GM23248 (cell line): ENCODE measurements at regions not wholly inside any gene's neighbourhood (a gene's known extent, or its start where the extent isn't known, plus 50 kb on each side); places are given as distances from the start of the nearest gene placed in this dataset.

ENCODE experiments used
- DNase-seq: peaks from one replicate; pipeline ENCODE4 v3.0.0-alpha.2; 2015
- H2AFZ ChIP-seq: fragments of 200-600 bp; sonication (generic); 2 replicates; pipeline ENCODE4 v1.6.1; 2016; ENCODE audit warnings: antibody characterized with exemption
- H3F3A ChIP-seq: fragments of 200-600 bp; sonication (generic); 2 replicates; pipeline ENCODE4 v1.6.1; 2016; ENCODE audit warnings: mild to moderate bottlenecking, antibody characterized with exemption, mixed run types; ENCODE audit not compliant: insufficient read depth
- H3K27ac ChIP-seq: fragments of 200-600 bp; sonication (generic); 2 replicates; pipeline ENCODE4 v1.5.1; 2016; ENCODE audit warnings: mild to moderate bottlenecking
- H3K27me3 ChIP-seq: fragments of 200-600 bp; sonication (generic); replicated peaks from 2 replicates; pipeline ENCODE4 v1.6.1; 2016; ENCODE audit warnings: mild to moderate bottlenecking; ENCODE audit not compliant: insufficient read depth
- H3K36me3 ChIP-seq: fragments of 200-600 bp; sonication (generic); 2 replicates; pipeline ENCODE4 v1.6.1; 2016; ENCODE audit warnings: low read depth, mild to moderate bottlenecking
- H3K4me1 ChIP-seq: fragments of 200-600 bp; sonication (generic); 2 replicates; pipeline ENCODE4 v1.6.1; 2016; ENCODE audit warnings: mild to moderate bottlenecking; ENCODE audit not compliant: insufficient read depth
- H3K4me2 ChIP-seq: fragments of 200-600 bp; sonication (generic); one replicate; pipeline ENCODE4 v1.6.1; 2016; ENCODE audit warnings: mild to moderate bottlenecking; ENCODE audit not compliant: unreplicated experiment
- H3K4me3 ChIP-seq: fragments of 200-600 bp; sonication (generic); 2 replicates; pipeline ENCODE4 v1.5.1; 2016; ENCODE audit warnings: mild to moderate bottlenecking
- H3K79me2 ChIP-seq: fragments of 200-600 bp; sonication (generic); 2 replicates; pipeline ENCODE4 v1.6.1; 2016; ENCODE audit warnings: mild to moderate bottlenecking; ENCODE audit not compliant: insufficient read depth
- H3K9ac ChIP-seq: fragments of 200-600 bp; sonication (generic); 2 replicates; pipeline ENCODE4 v1.6.1; 2016; ENCODE audit warnings: mild to moderate bottlenecking
- H3K9me2 ChIP-seq: fragments of 200-600 bp; sonication (generic); 2 replicates; pipeline ENCODE4 v1.6.1; 2016; ENCODE audit warnings: mixed run types, mild to moderate bottlenecking, moderate library complexity; ENCODE audit not compliant: insufficient read depth
- H3K9me3 ChIP-seq: fragments of 200-600 bp; sonication (generic); one replicate; pipeline ENCODE4 v1.6.1; 2017; ENCODE audit warnings: low read depth
- H4K20me1 ChIP-seq: fragments of 200-600 bp; sonication (generic); 2 replicates; pipeline ENCODE4 v1.6.0; 2016; ENCODE audit not compliant: insufficient read depth
- EZH2 ChIP-seq: fragments of 200-600 bp; sonication (generic); IDR thresholded peaks from 2 replicates; pipeline ENCODE4 v1.6.1; 2018; ENCODE audit warnings: antibody characterized with exemption, mild to moderate bottlenecking; ENCODE audit not compliant: insufficient read depth, poor library complexity, severe bottlenecking
- EZH2phosphoT487 ChIP-seq: fragments of 200-600 bp; sonication (generic); IDR thresholded peaks from 2 replicates; pipeline ENCODE4 v1.6.1; 2018; ENCODE audit warnings: antibody characterized with exemption, moderate library complexity, mild to moderate bottlenecking, low read depth; ENCODE audit not compliant: insufficient read depth
- WGBS, 2 experiments: methylation state at CpG; one replicate each; pipeline ENCODE4 v1.1.6; 2015 to 2017; ENCODE audit warnings: low lambda C conversion rate in 2 of 2, low coverage in 1 of 2; ENCODE audit errors: missing lambda C conversion rate in 2 of 2; 5-methylcytosine and 5-hydroxymethylcytosine counted together
- in situ Hi-C: fragments of 300-500 bp; cut with MboI; formaldehyde crosslinking; loops from 2 replicates; pipeline ENCODE4 v1.15.0; 2020

DNA sequence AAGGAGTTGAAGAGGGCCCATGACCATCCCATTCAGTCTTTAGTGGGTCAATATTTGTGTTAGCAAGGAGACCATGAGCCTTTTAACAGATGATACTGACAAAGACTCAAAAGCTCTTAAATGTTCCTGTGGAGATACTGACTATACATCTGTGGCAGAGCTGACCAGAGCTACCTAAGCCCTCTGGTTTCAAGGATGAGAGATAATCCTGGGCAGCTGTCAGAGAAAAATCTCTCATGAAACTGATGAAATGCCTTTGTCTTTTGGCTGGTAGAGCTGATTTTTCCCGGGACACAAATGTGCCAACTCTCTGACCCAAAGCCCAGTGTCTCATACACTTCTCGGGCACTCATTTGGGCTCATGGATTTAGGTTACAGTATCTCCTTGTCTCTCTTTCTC is 100.9 kb downstream of the XCL2 start:
- TF ChIP-seq EZH2 = no peak
- no peak for TF ChIP-seq EZH2phosphoT487
- in situ Hi-C loops = loop anchor here (10.0 to 25.0 kb wide), 4 partner anchors 142 to 919 kb away; partner anchors contain the start of genes ATP1B1, BLZF1 and NME7
- Histone ChIP-seq H3K9me3 (no peaks in the 10 kb centered on the region), H3K9ac (no peak overlapping the region), H3K4me1 (peaks cover 15% of the 10 kb centered on the region), H3K79me2 (no peaks in the 10 kb centered on the region), H3F3A (no peaks in the 10 kb centered on the region), H3K4me3 (no peak overlapping the region), H2AFZ (no peak overlapping the region), H3K9me2 (no peaks in the 10 kb centered on the region), H3K27ac (no peak overlapping the region), H4K20me1 (no peaks in the 10 kb centered on the region), H3K4me2 (no peak overlapping the region), H3K36me3 (no peaks in the 10 kb centered on the region), H3K27me3 (no peaks in the 10 kb centered on the region)
- no peak for DNase-seq
- WGBS, 2 experiments = 85 to 86% methylated on average over 2 of the region's 2 CpGs

DNA sequence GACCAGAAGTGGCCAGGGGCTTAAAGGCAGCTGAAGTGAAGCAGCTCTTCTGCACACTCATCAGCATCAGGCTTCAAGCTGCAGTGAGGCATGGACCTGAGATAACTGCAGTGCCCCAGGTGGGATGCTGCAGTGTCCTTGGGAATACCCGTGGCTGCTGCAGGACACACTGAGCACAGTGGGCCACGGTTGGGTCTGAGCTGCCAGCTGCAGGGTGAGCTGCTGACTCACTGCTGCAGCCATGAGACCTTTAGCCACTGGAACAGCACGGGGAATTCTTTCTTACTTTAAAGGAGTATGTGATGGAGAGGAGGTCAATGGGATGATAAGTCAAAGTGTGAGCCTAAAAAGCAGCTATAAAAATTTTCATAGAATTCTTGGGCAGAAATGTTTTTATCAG is 102.1 kb downstream of the XCL2 start:
- no peak overlapping the region for H3K27ac ChIP-seq
- no peak overlapping the region for H3K4me3 ChIP-seq
- peaks cover 15% of the 10 kb centered on the region for H3K4me1 ChIP-seq
- DNase-seq = no peak
- H4K20me1 ChIP-seq = no peaks in the 10 kb centered on the region
- TF ChIP-seq EZH2phosphoT487 (no peak), EZH2 (no peak)
- no peaks in the 10 kb centered on the region for H3K36me3 ChIP-seq
- WGBS, 2 experiments = 82 to 92% methylated on average over 3 of the region's 3 CpGs
- no peak overlapping the region for H3K4me2 ChIP-seq
- no peaks in the 10 kb centered on the region for H3K9me3 ChIP-seq
- no peak overlapping the region for H2AFZ ChIP-seq
- H3K27me3 ChIP-seq = no peaks in the 10 kb centered on the region
- in situ Hi-C loops = loop anchor here (10.0 to 25.0 kb wide), 4 partner anchors 143 to 921 kb away; partner anchors contain the start of genes ATP1B1, BLZF1 and NME7
- H3K79me2 ChIP-seq = no peaks in the 10 kb centered on the region
- no peaks in the 10 kb centered on the region for H3K9me2 ChIP-seq
- no peak overlapping the region for H3K9ac ChIP-seq
- H3F3A ChIP-seq = no peaks in the 10 kb centered on the region

DNA sequence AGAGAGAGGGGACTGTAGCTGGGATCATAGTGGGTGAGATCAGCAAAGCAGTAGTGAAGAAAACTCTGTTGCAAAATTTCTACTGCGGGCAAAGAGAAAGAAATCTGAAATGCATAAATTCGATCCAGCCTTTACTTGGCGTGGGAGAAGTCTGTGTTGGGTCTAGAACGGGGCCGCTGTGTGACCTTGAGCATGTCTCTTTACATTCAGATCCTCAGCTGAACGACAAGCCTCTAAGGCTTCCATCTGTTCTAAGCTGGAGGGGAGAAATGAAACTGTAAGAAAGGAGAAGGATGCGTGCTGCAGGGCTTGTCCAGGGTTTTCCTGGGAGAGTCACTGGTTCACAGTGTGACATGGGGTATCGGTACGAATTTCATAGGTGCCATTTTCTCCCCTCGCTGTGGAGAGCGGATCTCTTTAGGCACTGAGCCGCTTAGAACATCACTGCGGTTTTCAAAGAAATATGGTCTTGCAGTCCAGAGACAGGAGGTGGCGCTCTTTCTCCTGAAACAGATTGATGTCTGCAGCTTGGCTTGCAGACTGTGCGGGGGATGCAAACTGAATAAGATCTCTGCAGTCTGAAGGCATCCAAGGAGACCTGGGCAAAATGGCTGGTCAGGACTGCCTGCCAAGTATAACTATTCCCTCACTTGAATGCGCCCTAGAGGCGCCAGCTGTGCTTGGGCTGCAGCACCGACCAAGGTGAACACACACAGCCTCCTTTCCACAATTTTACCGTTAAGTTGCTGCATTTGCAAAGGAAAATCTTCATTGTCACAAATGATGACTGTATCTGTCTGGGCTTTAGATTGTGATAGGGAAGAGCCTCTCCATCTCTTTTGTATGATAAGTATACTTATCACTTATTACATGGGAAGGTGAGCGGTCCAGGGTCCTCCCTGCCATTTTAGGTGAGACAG is 104.1 kb downstream of the XCL2 start:
- Histone ChIP-seq H3K9me2 (no peaks in the 10 kb centered on the region), H3K9ac (peak overlapping the region; percentile 50), H3K4me2 (peak overlapping the region; percentile 92), H3K4me1 (peaks cover 15% of the 10 kb centered on the region), H3K9me3 (no peaks in the 10 kb centered on the region), H3K27me3 (no peaks in the 10 kb centered on the region), H3K79me2 (no peaks in the 10 kb centered on the region), H3K36me3 (no peaks in the 10 kb centered on the region), H2AFZ (peak overlapping the region; percentile 97), H3K4me3 (peak overlapping the region; percentile 69), H3K27ac (no peak overlapping the region), H4K20me1 (no peaks in the 10 kb centered on the region), H3F3A (no peaks in the 10 kb centered on the region)
- peak; percentile 94 for DNase-seq
- in situ Hi-C loops = loop anchor here (10.0 to 25.0 kb wide), 4 partner anchors 145 to 923 kb away; partner anchors contain the start of genes ATP1B1, BLZF1 and NME7
- TF ChIP-seq EZH2phosphoT487 (no peak), EZH2 (no peak)
- 19 to 20% methylated on average over 20 of the region's 20 CpGs for WGBS, 2 experiments

DNA sequence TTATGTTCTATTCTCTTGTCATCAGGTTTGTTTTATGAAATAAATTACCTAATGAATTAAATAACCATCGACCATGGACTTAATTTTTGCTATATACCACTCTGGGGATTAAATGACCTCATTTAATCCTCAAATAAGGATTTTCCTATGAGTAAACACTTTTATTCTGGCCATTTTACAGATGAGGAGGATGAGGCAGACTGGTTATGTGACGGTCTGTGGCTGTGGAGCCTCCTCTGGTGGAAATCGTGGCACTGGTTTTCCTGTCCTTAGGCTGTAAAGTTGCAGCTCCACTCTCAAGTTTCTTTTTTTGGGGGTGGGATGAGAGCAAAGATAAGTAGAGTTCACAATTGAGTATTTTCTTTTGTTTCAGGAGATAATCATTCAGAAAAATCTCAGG is 105.2 kb downstream of the XCL2 start:
- Histone ChIP-seq H2AFZ (no peak overlapping the region), H3K79me2 (no peaks in the 10 kb centered on the region), H4K20me1 (no peaks in the 10 kb centered on the region), H3F3A (no peaks in the 10 kb centered on the region), H3K9me3 (no peaks in the 10 kb centered on the region), H3K27ac (no peak overlapping the region), H3K4me2 (no peak overlapping the region), H3K36me3 (no peaks in the 10 kb centered on the region), H3K9me2 (no peaks in the 10 kb centered on the region), H3K27me3 (no peaks in the 10 kb centered on the region), H3K4me3 (no peak overlapping the region), H3K4me1 (peaks cover 15% of the 10 kb centered on the region), H3K9ac (no peak overlapping the region)
- DNase-seq = no peak
- WGBS, 2 experiments = 81 to 89% methylated on average over 3 of the region's 3 CpGs
- TF ChIP-seq EZH2 (no peak), EZH2phosphoT487 (no peak)
- in situ Hi-C loops = loop anchor here (25.0 kb wide), 3 partner anchors 274 to 924 kb away; partner anchors contain the start of genes ATP1B1, BLZF1 and NME7
